Activated CD4-positive, alpha-beta T cell treated with anti-CD3 and anti-CD28 coated beads, Interleukin-2, Interleukin-6, amounts not matched to agents 100 ng/mL and 50 ng/mL, durations not matched to agents 16 hours and 8 hours (primary cell): ENCODE measurements at regions not wholly inside any gene's neighbourhood (a gene's known extent, or its start where the extent isn't known, plus 50 kb on each side); places are given as distances from the start of the nearest gene placed in this dataset.
A peak's percentile ranks its signal among the peaks of the same experiment; 100 is the strongest.

Experiments used
- DNase-seq: peaks from one replicate; pipeline ENCODE4 v3.0.0-alpha.2; 2020

DNA sequence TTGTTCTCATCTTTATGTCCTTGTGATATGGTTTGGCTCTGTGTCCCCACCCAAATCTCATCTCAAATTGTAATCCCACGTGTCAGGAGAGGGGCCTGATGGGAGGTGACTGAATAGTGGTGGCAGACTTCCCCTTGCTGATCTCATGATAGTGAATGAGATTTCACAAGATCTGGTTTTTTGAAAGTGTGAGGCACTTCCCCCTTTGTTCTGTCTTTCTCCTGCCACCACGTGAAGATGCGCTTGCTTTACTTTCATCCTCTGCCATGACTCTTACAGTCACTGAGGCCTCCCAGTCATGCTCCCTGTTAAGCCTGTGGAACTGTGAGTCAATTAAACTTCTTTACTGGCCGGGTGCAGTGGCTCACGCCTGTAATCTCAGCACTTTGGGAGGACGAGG is 161.0 kb downstream of the HERPUD2 start:
- no peak for DNase-seq

DNA sequence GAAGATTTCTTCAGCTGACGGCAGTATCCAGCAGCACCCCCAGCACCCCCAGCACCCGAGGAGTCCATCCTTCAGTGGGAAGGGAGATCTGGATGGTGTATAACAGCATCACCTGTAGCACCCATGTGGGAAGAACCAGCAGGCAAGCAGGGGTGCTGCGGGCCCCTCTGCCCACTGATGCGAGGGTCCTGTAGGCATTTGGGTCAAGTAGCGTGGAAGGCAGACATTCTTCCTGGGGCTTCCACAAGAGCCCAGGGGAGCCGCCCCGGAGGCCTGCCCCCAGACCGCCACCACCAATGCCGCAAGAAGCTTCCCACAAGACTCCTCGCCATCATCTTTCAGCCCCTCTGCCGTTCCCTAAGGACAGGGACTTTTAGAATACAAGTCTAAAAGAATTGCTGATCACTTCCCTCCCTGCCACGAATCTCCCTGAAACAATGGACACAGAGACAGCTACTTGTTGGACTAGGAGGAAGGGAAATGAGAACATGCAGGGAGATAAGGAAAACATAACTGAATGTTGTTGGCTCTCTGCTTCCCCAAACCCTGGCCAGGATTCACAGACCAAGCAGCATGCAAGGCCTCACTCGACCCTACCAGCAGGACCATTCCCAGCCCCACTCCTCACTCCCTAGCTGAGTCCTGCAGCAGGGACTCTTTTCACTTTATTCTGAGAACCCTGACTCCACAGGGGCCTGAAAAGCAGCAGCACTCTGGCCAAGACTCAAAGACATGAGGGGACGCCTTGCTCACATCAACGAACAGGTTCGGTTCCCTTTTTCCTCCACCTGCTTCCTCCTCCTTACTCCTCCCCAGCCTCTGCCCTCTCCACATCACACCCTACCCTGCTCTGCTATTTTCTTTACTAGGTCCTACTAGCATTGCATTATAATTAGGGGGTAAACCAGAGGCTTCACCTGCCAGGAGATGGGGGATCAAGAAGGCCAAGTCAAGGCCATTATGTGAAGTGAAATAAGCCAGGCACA is 164.5 kb downstream of the HERPUD2 start:
- no peak for DNase-seq

DNA sequence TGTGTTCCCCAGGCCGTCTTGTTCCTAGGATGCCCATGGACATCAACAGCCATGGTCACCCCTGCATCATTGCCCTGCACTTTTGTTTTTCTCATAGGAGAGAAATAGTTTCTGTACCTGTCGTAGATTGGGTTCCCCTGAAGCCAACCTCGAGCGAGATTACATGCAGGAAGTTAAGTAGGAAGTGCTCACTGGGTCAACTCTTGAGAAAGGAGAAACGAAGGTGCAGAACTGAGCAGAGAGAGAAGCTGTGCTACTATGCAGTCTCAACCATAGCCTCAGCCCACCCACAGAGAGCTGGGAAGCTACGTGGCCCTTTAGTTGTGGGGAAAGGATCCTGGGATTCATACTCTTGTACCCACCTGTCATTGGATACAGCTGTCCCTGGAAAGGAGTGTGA is 165.2 kb downstream of the HERPUD2 start:
- no peak for DNase-seq

DNA sequence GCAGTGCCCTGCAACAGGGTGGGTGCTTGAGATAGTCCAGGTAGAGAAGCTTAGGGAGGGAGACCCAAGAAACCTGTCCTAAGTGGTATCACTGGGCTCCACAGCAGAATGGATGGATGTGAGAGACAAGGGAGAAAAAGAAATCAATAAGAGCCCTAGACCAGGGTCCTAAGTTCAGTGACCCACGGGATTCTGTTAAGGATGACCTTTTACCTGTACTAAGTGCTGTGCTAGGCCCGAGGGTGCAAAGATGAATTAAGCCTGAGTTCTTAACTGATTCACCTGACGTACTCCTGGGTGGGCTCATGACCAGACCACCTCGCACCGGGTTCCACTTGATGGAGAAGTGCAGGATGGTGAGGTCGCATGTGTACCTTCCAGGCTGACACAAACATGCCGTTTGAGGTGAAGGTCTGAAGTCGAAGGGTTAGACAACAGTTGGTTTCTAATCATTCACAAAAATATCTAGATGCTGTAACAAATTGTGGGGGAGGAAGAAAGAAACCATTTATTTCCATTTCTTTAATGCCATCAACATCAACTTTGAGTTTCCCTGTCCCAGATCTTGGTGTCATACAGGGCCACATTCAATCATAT is 166.5 kb downstream of the HERPUD2 start:
- DNase-seq: no peak

DNA sequence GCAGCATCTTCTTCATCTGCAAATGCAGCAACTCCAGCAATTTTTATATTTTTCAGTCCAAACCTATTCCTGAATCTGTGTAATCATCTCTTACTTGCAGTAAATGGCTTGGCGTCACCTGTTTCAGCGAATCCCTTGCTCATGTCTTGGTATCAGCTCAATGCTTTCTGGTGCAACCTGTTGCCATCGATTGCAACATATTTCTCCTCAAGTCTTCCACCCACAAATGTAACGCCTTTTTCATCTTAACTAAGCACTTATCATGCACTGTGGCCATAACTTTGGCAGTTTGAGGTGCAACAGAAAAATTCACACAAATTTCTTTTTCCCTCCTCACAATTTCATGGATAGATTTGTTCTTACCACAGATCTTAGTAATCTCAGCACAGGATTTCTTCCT is 168.3 kb downstream of the HERPUD2 start:
- DNase-seq: no peak

DNA sequence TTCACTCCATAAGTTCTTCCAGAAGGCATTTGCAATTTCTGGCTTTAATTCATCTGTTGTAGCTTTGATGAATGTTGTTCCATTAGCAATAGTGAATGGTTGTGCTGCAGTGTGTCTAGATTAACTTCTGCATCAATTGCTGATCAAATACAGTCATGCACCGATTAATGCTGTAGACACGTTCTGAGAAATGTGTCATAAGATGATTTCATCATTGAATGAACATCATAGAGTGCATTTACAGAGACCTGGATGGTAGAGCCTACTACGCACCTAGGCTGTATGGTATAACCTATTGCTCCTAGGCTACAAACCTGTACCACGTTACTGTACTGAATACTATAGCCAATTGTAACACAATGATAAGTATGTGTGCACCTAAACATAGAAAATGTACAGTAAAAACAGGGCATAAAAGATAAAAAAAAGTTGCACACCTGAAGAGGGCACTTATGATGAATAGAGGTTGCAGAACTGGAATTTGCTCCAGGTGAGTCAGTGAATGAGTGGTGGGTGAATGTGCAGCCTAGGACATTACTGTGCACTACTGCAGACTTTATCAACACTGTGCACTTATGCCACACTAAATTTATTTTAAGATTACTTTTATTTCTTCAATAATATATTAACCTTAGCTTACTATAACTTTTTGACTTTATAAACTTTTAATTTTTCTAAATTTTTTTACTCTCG is 170.7 kb downstream of the HERPUD2 start:
- DNase-seq: no peak

DNA sequence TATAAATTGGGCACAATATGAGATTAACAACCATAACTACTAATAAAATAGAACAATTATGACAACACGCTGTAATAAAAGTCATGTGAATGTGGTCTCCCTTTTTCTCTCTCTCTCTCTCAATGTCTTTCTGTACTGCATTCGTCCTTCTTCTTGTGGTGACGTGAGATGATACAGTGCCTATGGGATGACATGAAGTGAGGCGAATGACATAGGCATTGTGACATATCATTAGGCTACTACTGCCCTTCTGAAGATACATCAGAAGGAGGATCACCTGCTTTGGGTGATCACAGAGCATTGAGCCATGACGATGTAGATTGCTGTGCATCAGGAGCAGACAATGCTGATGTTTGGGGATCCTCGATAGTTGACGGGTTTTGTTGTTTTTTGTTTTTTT is 171.6 kb downstream of the HERPUD2 start:
- no peak for DNase-seq

DNA sequence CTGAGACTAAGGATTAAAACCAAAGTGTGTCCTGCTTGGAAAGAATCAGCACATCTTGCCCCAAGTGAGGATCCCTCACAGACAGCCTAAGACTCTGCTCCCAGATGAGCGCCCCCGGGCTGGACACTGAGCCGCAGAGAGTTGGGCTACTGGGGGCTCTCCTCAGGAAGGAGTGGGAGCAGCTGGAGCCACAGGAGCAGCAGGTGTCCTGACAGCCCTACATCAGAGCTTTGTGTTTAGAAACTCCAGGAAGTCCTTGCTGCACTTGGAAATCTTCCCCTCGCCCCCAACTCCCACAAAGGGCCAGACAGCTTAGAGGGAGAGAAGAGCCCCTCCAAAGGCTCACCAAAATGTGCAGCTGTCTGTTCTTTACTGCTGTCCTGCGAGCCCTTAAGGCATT is 172.2 kb downstream of the HERPUD2 start:
- no peak for DNase-seq

DNA sequence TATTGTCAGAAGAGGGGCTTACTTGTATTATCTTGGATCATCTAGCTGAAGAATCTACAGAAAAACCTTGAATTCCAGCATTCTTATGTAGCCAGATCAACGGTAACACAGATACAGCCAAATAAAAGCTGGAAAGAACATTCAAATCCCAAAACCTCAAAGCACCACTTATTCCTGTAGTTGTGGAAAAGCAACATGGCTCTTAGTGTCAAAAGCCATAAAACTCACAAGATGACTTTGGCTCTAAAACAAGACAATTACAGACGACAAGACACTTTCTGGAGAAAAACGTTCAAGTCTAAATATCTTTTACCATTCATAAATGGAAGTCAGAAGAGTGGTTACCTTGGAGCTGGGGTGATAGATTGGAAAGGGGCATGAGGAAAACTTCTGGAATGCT is 173.0 kb downstream of the HERPUD2 start:
- DNase-seq: no peak

DNA sequence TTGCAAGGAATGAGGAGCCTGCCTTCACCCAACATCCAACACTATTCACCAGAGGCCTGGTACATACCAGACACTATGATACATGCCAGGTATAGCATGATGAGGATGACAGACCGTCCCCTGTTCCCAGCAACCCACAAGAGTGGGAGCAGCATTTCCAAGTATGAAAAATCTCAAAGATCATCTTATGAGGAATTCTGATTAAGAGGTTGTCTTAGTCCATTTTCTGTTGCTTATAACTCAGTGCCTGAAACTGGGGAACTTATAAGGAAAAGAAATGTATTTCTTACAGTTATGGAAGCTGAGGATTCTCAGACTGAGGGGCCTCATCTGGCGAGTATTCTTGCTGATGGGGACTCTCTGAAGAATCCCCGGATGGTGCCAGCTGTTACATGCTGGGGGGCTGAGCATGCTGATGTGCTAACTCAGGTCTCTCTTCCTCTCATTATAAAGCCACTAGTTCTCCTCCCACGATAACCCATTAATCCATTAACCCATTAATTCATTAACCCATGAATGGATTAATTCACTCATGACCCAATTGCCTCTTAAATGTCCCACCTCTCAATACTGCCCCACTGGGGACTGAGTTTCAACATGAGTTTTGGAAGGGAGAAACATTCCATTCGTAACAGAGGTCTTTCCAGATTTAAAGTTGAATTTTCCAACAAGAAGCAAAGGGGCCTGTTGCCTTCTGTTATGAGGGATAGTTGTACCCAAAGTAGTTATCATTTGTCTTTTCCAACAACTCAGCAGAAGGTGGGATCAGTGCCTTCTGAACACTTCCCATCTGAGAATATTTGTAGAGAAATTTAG is 173.9 kb downstream of the HERPUD2 start:
- DNase-seq: no peak

DNA sequence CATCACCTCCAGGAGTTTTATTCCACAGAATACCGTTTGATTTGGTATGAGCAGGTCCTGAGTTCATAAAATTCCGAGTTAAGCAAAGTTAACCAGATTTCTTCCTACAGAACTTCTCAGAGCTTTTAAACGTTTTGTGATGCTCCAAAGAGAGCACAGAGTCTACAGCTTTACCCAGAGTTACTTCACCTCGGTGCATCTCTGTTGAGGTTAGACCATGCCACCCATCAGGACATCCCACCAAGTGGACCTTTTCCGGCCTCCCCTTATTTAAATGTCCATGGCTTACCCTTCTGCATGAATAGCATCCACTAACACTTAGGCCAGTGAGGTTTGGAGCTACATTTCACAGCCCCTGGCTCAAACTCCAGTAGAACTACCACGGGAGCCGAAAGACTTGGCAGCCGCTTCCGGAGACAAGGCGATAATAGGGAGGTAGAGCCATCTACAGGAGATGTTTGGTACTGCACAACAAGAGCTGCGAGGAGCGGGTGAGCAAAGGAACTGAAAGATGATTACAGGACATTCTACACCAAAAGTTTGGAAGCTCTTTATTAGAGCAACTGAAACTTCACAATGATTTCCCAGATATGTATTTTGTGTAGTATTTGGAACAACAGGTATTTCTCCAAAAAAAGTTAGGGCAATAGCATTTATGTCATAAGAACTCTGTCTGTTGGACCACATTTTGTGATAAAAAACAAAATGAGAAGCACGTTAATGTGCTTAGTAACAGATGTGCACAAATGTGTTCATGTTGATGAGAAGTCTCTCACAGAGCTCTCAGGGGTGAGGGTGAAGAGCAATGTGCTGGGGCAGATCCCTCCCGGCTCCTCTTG is 174.7 kb downstream of the HERPUD2 start:
- peak; percentile 75 for DNase-seq

DNA sequence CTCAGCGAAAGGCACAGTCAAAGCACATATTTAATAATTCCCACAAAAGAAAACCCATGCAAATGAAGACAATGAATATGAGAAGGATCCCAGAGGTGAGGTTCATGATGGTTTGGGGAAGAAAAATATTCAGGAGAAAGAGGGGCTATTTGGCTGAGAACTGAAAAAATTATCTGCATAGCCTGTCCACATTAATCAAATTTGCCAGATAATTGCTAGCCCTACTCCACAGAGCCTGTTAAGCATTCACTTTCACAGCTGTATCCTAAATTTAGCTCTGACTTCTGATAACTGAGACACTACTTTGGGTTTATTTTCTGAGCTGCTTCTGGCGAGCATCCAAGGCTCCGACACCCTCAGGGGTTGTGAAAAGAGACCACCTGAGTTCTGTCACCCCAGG is 176.2 kb downstream of the HERPUD2 start:
- no peak for DNase-seq

DNA sequence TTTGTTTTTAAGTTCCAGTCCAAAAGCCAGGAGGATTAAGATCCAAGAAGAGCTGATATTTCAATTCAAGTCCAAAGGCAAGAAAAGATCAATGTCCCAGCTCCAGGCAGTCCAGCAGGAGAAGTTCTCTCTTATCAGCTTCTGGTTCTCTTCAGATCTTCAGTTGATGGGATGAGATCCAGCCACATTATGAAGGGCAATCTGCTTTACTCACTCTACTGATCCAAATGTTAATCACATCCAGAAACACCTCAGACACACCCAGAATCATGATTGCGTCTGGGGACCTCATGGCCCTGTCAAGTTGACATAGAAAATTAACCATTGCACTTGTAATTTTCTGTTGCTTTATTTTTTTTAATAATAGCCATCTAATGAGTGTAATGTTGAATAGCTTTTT is 178.4 kb downstream of the HERPUD2 start:
- DNase-seq: no peak

DNA sequence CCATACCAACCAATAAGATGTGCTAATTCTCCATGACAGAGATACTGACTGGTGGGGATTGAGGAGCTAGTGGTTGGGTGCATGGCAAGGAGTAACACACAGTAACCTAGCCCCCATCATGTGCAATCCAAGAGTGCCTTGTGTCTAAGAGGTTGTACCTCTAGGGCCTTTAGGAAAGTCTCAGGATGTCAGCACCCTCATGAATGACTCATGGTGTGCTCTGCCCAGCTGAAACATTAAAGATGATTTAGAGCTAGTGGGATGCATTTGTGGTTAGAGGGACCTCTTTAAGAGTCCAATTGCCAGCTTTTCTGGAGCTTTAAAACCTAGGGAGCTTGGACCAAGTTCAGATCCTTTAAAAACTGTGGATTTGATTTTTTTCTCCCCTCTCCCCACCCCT is 181.1 kb downstream of the HERPUD2 start:
- no peak for DNase-seq

DNA sequence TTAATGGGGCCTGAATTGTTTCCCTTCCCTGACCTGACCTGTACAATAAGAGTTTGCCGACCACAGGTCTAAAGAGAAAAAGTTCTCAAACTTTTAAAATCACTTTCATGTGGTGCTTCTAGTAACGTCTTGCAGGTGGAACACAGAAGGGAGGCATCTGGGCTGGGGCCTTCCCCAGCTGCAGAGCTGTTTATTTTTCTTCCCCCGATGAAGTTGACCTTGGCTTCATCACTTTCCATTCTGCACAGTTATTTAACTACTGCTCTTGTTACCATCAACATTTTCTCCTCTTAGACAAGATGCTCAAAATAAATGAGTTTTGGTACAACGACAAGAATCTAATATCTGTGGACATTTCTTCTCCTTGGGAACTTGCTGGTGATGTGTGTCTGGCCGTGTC is 181.7 kb downstream of the HERPUD2 start:
- no peak for DNase-seq

DNA sequence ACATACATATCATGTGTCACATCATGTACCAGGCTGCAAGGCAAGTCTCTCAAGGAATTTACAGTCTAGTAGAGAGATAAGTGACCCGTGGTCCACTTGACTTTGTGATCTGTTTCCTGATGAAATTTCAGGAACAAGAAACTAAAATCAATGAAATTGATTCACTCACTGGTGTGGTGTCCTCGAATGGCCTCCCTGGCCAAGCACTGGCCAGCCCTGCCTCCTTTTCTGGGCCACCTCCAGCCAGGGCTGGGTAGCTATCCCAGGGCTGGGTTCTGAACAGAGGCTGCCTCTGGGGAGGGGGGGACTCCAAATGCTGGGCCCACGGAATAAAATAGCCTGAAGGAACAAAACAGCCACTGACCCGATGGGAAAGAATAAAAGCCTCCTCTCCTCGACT is 182.2 kb downstream of the HERPUD2 start:
- DNase-seq: no peak

DNA sequence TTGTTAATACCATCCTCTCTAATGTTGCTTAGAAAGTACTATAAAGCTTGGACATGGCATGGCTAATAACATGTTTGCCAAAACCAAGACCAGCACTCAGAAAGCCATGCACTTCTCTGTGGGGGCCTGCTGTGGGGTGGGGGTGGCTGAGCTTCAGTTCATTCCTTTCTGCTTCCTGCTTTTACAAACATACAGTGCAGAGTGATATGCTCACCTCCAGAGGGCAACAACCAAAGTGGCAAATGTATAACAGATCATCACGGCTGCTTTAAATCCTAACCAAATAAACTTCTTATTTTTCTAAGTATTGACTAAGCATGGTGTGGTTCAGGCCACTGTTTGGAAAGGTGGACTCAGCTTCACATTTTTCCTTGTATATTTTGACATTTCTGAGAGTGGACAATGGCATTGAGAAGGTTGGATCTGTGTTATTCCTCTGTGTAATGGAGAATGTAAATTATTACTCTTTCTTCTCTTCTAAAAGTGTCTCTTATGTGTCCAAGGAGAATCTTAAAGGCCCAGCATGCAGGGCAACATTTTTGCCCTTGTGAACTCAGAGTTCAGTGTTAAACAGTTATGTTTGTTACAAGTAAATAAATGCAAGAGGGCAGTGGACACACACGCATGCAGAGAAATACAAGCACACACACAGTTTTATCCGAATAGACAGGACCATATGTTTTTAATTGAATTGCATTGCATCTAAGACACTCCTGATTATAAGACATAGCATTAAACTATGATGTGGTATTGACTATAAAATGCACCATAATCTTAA is 186.1 kb downstream of the HERPUD2 start:
- DNase-seq: no peak

DNA sequence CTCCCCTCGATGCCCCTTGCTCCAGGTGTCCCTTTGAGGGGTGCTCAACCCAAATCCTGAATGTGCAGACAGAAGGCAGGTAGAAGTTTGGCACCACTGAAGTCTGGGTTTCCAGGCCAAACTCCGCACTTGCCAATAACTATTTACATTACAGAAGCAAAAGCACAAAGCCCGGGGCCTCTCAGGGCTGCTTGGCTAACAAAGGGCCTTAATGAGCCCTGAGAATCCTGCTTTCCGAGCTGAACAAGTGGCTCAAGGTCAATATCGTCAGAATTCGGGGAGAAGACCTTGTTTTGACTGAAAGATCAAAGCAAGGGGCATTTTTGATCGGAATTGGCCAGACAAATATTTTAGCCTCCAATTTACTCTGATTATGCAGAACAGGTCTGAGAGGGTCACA is 189.9 kb downstream of the HERPUD2 start:
- DNase-seq: no peak

DNA sequence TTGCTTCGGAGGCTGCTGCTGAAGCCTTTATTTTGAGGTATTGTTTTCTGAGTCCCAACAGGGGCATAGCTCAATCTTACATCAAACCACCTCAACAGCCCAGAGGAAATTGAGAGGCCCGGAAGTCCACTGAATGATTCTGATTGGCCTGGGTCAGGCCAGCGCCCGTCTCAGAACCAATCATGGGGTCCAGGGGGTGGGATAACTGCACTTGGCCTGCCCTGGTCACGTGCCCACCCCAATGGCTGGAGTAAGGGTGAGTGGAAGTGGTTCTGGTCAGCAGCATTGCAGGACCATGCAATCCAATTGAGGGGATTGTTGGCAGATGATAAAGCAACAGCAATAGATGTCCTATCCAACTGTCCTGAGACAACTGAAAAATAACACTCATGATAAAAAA is 190.6 kb downstream of the HERPUD2 start:
- no peak for DNase-seq

DNA sequence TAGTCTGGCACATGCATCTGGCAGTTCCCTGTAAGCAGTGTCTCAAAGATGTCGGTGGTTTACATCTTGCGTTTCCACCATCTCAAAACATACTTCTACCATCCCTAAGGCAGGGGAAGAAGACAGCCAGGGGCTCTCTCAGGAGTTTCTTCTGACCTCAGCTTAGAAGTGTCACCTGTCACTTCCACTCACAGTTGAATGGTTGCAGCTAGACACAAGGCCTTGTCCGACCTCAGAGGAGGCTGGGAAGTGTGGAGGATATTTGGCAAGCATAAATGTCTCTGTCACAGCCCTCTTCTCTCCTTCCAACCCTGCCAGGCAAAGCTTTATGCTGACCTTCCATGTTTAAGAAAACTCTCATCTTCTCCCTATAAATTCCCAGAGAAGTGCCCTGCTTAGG is 193.3 kb downstream of the HERPUD2 start:
- DNase-seq: no peak

DNA sequence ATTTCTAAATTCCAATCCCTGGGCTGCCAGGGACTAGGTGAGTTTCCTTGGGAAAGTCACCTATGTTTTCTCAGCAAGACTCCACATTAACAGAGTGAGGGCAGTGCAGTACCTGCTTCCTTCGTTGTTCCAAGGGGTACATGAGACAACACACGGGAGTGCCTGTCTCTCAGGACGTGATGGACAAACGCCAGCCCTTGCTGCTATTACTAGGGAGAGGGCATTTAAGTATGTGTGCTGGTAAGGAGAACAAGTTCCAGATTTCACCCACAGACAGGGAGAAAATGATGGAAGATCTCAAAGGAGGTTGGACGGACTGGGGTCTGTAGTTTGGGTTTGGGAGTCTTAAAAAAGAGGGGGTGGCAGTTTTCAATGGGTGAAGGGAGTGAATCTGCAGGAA is 195.7 kb downstream of the HERPUD2 start:
- DNase-seq: no peak
